Activated CD8-positive, alpha-beta T cell treated with anti-CD3 and anti-CD28 coated beads for 36 hours (primary cell): ENCODE measurements at regions not wholly inside any gene's neighbourhood (a gene's known extent, or its start where the extent isn't known, plus 50 kb on each side); places are given as distances from the start of the nearest gene placed in this dataset.

Source experiments
- ATAC-seq: fragments of 200-7000 bp; cut with Tn5 transposase; one replicate; pipeline ENCODE4 v1.10.0; 2021; ENCODE audit warnings: mild to moderate bottlenecking, moderate library complexity
- CTCF ChIA-PET: fragments of 350-600 bp; sonication (Branson Sonifier 250); formaldehyde crosslinking; loops from one replicate; lab custom pipeline; 2021; ENCODE audit warnings: antibody characterized with exemption; lab: Charles Lee
- POLR2A ChIA-PET: fragments of 350-600 bp; sonication (Branson Sonifier 250); formaldehyde crosslinking; loops from one replicate; lab custom pipeline; 2021; ENCODE audit warnings: antibody characterized with exemption; lab: Charles Lee
- DNase-seq: peaks from one replicate; pipeline ENCODE4 v3.0.0-alpha.2; 2020
- H3K27ac Mint-ChIP-seq: one replicate; pipeline ENCODE4 v1.8.0; 2021; ENCODE audit warnings: mild to moderate bottlenecking, mixed read lengths
- H3K27me3 Mint-ChIP-seq: one replicate; pipeline ENCODE4 v1.8.0; 2021; ENCODE audit warnings: mixed read lengths
- H3K36me3 Mint-ChIP-seq: one replicate; pipeline ENCODE4 v1.8.0; 2021; ENCODE audit warnings: low read depth, mixed read lengths
- H3K4me1 Mint-ChIP-seq: one replicate; pipeline ENCODE4 v1.8.0; 2021; ENCODE audit warnings: low read depth, mixed read lengths
- H3K4me3 Mint-ChIP-seq: one replicate; pipeline ENCODE4 v1.8.0; 2021; ENCODE audit warnings: mild to moderate bottlenecking, moderate library complexity, mixed read lengths
- H3K9me3 Mint-ChIP-seq: one replicate; pipeline ENCODE4 v1.8.0; 2021; ENCODE audit warnings: mixed read lengths
- intact Hi-C: fragments of 100-400 bp; cut with micrococcal nuclease; formaldehyde crosslinking; loops from one replicate; pipeline ENCODE4 v1.10.0; 2022
- TF ChIP-seq, protein P1 (sequence below): fragments of 200-600 bp; IDR thresholded peaks from one replicate; pipeline ENCODE4 v1.8.0; 2022; ENCODE audit warnings: antibody characterized with exemption, mild to moderate bottlenecking

DNA sequence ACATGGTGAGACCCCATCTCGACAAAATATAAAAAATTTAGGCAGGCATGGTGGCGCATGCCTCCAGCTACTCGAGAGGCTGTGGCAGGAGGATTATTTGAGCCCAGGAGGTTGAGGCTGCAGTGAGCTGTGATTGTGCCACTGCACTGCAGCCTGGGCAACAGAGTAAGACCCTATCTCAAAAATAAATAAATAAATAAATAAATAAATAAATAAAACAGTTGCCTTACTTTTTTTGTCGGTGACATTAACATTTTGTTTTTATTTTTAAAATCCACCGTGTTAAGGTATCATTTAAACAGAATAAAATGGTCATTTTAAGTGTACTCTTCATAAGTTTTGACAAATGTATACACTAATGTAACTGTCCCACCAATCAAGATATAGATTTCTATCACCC is 57.0 kb downstream of the RASL11A start:
- Mint-ChIP-seq H3K27ac (no peak overlapping the region), H3K27me3 (peaks cover 3% of the 10 kb centered on the region)
- POLR2A ChIA-PET: no interaction called here

DNA sequence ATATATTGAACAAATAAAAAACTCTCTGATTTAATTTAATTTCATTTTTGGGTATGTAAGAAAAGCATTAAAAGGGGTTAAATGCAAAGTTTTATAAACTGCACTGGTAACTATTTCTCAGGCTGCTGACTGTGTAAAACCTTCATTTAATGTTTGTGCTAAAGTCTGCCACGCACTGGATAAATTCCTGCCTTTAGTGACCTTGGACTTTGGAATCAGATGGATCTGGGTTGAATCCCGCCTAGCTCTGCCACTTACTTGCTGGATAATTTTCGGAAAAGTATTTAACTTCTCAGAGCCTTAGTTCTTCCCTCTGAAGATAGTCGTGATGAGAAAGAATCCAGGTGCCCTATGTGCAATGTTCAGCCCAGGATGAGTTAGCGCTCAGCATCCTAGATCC is 58.6 kb downstream of the RASL11A start:
- POLR2A ChIA-PET: no interaction called here
- CTCF ChIA-PET: no interaction called here

More for the DNA sequence above, 57.0 kb downstream of the RASL11A start:
- ATAC-seq (no peak), DNase-seq (no peak)
- CTCF ChIA-PET: no interaction called here
- H3K4me3 Mint-ChIP-seq: no peak overlapping the region
- intact Hi-C loops: no loop called here
- no peaks in the 10 kb centered on the region for H3K9me3 Mint-ChIP-seq
- no peaks in the 10 kb centered on the region for H3K36me3 Mint-ChIP-seq
- H3K4me1 Mint-ChIP-seq: no peaks in the 10 kb centered on the region
- TF ChIP-seq, protein P1, sequence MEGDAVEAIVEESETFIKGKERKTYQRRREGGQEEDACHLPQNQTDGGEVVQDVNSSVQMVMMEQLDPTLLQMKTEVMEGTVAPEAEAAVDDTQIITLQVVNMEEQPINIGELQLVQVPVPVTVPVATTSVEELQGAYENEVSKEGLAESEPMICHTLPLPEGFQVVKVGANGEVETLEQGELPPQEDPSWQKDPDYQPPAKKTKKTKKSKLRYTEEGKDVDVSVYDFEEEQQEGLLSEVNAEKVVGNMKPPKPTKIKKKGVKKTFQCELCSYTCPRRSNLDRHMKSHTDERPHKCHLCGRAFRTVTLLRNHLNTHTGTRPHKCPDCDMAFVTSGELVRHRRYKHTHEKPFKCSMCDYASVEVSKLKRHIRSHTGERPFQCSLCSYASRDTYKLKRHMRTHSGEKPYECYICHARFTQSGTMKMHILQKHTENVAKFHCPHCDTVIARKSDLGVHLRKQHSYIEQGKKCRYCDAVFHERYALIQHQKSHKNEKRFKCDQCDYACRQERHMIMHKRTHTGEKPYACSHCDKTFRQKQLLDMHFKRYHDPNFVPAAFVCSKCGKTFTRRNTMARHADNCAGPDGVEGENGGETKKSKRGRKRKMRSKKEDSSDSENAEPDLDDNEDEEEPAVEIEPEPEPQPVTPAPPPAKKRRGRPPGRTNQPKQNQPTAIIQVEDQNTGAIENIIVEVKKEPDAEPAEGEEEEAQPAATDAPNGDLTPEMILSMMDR: no peak

DNA sequence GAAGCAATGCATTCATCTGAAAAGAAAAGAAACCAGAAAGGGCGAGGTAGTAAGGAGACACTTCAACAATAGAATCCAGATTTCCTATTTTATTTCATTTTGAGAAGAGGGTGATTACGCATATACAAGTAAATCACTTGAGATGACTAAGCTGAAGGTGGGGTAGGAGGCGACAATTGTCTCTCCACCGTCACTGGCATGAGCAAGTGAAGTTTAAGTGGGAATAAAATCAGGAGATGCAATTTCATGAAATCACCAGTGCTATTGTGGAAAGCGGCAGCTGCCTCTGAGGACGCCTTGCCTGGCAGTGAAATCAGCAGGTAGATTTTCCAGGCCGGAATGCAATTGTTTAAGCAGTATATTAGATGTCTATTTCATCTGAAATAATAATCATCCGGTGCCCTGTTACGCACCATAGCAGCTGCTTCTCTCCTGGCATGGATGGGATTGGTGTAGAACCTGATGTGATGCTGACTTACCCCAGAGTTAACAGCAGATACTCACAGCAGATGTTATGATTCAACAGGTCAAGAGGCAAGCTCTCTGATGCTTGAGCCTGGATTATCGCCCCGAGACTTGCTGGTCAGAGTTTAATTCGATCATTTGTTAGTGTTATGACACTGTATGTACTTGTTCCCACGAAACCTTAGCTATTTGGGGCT is 64.3 kb downstream of the RASL11A start:
- TF ChIP-seq, protein P1: no peak
- intact Hi-C loops: no loop called here

More for the DNA sequence above, 58.6 kb downstream of the RASL11A start:
- Mint-ChIP-seq H3K9me3 (no peaks in the 10 kb centered on the region), H3K27ac (no peak overlapping the region), H3K36me3 (no peaks in the 10 kb centered on the region), H3K4me3 (no peak overlapping the region), H3K4me1 (no peaks in the 10 kb centered on the region), H3K27me3 (peaks cover 5% of the 10 kb centered on the region)
- intact Hi-C loops: no loop called here
- TF ChIP-seq, protein P1: no peak
- ATAC-seq (no peak), DNase-seq (no peak)

DNA sequence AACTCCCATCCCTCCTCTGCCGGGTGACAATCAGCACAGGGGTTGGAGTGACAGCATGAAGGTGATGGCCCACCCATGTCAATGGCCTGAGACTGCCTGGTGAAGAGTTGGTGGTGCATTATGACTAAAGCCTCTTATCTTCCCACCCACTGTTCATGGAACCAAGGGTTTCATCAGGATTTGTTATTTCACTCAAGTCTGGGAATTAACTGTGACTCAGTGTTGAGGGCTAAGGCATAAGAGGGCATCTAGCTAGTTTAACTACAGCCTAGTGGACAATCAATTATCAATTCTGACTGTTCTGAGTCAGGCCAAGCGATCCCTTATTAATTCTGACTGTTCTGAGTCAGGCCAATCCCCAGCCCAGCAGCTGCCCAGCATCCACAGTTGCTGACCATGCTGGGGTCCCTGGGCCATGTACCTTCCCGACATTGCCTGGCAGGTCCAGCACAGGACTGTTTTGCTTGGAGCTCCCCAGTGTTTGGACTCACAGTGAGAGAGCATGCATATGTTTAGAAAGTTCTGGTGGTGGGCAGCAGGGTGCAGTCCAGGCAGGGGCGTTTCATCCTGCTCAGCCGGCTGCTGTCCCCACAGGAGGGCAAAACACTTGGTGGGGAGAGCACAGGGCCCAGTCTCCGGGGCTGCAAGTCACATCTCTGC is 65.5 kb downstream of the RASL11A start:
- POLR2A ChIA-PET: no interaction called here
- peaks cover 3% of the 10 kb centered on the region for H3K27me3 Mint-ChIP-seq

More for the DNA sequence above, 64.3 kb downstream of the RASL11A start:
- Mint-ChIP-seq H3K36me3 (no peaks in the 10 kb centered on the region), H3K9me3 (no peaks in the 10 kb centered on the region), H3K4me1 (peaks cover 3% of the 10 kb centered on the region), H3K27ac (no peak overlapping the region), H3K4me3 (no peak overlapping the region), H3K27me3 (peaks cover 3% of the 10 kb centered on the region)
- ChIA-PET CTCF (interaction anchor here (1.4 to 2.5 kb wide), 2 partner anchors 350 to 492 kb away, joined by 4 to 8 read pairs; no protein-coding TSS in a partner anchor), POLR2A (no interaction called here)
- no peak for DNase-seq
- ATAC-seq: no peak

More for the DNA sequence above, 65.5 kb downstream of the RASL11A start:
- DNase-seq (no peak), ATAC-seq (no peak)
- H3K4me3 Mint-ChIP-seq: no peak overlapping the region
- H3K27ac Mint-ChIP-seq: no peak overlapping the region
- H3K4me1 Mint-ChIP-seq: peaks cover 3% of the 10 kb centered on the region
- intact Hi-C loops: no loop called here
- CTCF ChIA-PET: interaction anchor here (1.1 to 2.5 kb wide), 3 partner anchors 66 to 494 kb away, joined by 3 to 8 read pairs (median 4); partner anchors contain the start of gene RASL11A
- no peaks in the 10 kb centered on the region for H3K36me3 Mint-ChIP-seq
- TF ChIP-seq, protein P1: no peak
- no peaks in the 10 kb centered on the region for H3K9me3 Mint-ChIP-seq
